ENCODE measurements at regions not wholly inside any gene's neighbourhood (a gene's known extent, or its start where the extent isn't known, plus 50 kb on each side); places are given as distances from the start of the nearest gene placed in this dataset.

DNA sequence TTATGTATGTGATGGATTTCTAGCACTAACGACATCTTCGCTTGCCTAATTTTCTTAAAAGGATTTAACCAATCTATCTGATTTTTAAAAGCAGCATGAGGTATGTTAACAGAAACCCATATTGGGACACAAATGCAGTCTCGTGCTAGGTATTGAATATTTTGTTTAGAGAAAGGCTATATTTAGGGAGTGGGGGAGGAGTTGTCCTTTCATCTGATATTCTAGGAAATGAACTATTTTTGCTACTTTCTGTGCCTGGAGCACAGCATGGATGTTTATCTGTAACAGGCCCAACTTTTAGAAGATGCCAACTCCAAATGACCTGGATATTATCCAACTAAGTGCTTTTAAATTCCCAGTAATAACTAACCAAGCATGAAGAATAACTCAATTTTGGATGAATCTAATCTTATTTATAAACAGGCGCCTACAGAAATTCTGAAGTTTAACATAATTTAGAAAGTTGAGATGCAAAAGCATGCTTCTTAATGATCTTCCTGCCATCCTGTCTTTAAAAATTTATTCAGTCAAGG, 317.1 kb upstream of the CHD6 start:
- H3K27me3 Mint-ChIP-seq (ENCODE audit: insufficient read depth, low read depth, poor library complexity) = no peaks in the 10 kb centered on the region
- H3K4me3 Mint-ChIP-seq = no peak overlapping the region
- Histone ChIP-seq H3K9me2 (ENCODE audit: insufficient read depth) (no peaks in the 10 kb centered on the region), H3K36me3 (ENCODE audit: insufficient read depth) (no peaks in the 10 kb centered on the region), H2AFZ (no peak overlapping the region), H3K4me3 (no peak overlapping the region), H3K79me2 (replicated peaks; ENCODE audit: insufficient read depth) (no peaks in the 10 kb centered on the region), H3K27ac (ENCODE audit: low read depth) (no peak overlapping the region), H3F3A (replicated peaks; ENCODE audit: low read depth) (no peaks in the 10 kb centered on the region), H3K4me1 (ENCODE audit: insufficient read depth) (no peaks in the 10 kb centered on the region), H3K4me2 (no peak overlapping the region), H4K20me1 (replicated peaks; ENCODE audit: insufficient read depth) (no peaks in the 10 kb centered on the region), H3K27me3 (ENCODE audit: insufficient read depth) (no peaks in the 10 kb centered on the region)
- ATAC-seq (no peak), DNase-seq (ENCODE audit: low spot score) (no peak)
- no peak overlapping the region for H3K27ac Mint-ChIP-seq
- H3K36me3 Mint-ChIP-seq (ENCODE audit: low read depth) = peaks cover 16% of the 10 kb centered on the region
- TF ChIP-seq NANOG (IDR thresholded peaks at IDR 0.05; ENCODE audit: borderline replicate concordance) (no peak), JUNB (IDR thresholded peaks at IDR 0.05; ENCODE audit: unreplicated experiment) (no peak), ZNF331 (CRISPR knock-in tag; IDR thresholded peaks at IDR 0.05; ENCODE audit: low read depth) (no peak), POLR2AphosphoS5 (IDR thresholded peaks at IDR 0.05; ENCODE audit: low read depth) (no peak), EZH2phosphoT487 (IDR thresholded peaks at IDR 0.05; ENCODE audit: unreplicated experiment) (no peak), CREB1 (CRISPR knock-in tag; IDR thresholded peaks at IDR 0.05; ENCODE audit: low read depth) (no peak), STAT1 (IDR thresholded peaks at IDR 0.05; ENCODE audit: unreplicated experiment) (no peak), ZNF114 (CRISPR knock-in tag; IDR thresholded peaks at IDR 0.05) (no peak)
- TF ChIP-seq, protein P1, sequence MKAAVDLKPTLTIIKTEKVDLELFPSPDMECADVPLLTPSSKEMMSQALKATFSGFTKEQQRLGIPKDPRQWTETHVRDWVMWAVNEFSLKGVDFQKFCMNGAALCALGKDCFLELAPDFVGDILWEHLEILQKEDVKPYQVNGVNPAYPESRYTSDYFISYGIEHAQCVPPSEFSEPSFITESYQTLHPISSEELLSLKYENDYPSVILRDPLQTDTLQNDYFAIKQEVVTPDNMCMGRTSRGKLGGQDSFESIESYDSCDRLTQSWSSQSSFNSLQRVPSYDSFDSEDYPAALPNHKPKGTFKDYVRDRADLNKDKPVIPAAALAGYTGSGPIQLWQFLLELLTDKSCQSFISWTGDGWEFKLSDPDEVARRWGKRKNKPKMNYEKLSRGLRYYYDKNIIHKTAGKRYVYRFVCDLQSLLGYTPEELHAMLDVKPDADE (IDR thresholded peaks at IDR 0.05) = no peak
- TF ChIP-seq, protein P2, sequence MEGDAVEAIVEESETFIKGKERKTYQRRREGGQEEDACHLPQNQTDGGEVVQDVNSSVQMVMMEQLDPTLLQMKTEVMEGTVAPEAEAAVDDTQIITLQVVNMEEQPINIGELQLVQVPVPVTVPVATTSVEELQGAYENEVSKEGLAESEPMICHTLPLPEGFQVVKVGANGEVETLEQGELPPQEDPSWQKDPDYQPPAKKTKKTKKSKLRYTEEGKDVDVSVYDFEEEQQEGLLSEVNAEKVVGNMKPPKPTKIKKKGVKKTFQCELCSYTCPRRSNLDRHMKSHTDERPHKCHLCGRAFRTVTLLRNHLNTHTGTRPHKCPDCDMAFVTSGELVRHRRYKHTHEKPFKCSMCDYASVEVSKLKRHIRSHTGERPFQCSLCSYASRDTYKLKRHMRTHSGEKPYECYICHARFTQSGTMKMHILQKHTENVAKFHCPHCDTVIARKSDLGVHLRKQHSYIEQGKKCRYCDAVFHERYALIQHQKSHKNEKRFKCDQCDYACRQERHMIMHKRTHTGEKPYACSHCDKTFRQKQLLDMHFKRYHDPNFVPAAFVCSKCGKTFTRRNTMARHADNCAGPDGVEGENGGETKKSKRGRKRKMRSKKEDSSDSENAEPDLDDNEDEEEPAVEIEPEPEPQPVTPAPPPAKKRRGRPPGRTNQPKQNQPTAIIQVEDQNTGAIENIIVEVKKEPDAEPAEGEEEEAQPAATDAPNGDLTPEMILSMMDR (conservative IDR thresholded peaks at IDR 0.05; ENCODE audit: low read depth in 2 of 2) = no peak
- TF ChIP-seq, protein P3, sequence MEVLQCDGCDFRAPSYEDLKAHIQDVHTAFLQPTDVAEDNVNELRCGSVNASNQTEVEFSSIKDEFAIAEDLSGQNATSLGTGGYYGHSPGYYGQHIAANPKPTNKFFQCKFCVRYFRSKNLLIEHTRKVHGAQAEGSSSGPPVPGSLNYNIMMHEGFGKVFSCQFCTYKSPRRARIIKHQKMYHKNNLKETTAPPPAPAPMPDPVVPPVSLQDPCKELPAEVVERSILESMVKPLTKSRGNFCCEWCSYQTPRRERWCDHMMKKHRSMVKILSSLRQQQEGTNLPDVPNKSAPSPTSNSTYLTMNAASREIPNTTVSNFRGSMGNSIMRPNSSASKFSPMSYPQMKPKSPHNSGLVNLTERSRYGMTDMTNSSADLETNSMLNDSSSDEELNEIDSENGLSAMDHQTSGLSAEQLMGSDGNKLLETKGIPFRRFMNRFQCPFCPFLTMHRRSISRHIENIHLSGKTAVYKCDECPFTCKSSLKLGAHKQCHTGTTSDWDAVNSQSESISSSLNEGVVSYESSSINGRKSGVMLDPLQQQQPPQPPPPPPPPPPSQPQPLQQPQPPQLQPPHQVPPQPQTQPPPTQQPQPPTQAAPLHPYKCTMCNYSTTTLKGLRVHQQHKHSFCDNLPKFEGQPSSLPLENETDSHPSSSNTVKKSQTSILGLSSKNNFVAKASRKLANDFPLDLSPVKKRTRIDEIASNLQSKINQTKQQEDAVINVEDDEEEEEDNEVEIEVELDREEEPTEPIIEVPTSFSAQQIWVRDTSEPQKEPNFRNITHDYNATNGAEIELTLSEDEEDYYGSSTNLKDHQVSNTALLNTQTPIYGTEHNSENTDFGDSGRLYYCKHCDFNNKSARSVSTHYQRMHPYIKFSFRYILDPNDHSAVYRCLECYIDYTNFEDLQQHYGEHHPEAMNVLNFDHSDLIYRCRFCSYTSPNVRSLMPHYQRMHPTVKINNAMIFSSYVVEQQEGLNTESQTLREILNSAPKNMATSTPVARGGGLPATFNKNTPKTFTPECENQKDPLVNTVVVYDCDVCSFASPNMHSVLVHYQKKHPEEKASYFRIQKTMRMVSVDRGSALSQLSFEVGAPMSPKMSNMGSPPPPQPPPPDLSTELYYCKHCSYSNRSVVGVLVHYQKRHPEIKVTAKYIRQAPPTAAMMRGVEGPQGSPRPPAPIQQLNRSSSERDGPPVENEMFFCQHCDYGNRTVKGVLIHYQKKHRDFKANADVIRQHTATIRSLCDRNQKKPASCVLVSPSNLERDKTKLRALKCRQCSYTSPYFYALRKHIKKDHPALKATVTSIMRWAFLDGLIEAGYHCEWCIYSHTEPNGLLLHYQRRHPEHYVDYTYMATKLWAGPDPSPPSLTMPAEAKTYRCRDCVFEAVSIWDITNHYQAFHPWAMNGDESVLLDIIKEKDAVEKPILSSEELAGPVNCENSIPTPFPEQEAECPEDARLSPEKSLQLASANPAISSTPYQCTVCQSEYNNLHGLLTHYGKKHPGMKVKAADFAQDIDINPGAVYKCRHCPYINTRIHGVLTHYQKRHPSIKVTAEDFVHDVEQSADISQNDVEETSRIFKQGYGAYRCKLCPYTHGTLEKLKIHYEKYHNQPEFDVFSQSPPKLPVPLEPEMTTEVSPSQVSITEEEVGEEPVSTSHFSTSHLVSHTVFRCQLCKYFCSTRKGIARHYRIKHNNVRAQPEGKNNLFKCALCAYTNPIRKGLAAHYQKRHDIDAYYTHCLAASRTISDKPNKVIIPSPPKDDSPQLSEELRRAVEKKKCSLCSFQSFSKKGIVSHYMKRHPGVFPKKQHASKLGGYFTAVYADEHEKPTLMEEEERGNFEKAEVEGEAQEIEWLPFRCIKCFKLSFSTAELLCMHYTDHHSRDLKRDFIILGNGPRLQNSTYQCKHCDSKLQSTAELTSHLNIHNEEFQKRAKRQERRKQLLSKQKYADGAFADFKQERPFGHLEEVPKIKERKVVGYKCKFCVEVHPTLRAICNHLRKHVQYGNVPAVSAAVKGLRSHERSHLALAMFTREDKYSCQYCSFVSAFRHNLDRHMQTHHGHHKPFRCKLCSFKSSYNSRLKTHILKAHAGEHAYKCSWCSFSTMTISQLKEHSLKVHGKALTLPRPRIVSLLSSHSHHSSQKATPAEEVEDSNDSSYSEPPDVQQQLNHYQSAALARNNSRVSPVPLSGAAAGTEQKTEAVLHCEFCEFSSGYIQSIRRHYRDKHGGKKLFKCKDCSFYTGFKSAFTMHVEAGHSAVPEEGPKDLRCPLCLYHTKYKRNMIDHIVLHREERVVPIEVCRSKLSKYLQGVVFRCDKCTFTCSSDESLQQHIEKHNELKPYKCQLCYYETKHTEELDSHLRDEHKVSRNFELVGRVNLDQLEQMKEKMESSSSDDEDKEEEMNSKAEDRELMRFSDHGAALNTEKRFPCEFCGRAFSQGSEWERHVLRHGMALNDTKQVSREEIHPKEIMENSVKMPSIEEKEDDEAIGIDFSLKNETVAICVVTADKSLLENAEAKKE (CRISPR knock-in tag; IDR thresholded peaks at IDR 0.05) = no peak
- H3K9me3 Mint-ChIP-seq = peaks cover 97% of the 10 kb centered on the region
- no peaks in the 10 kb centered on the region for H3K4me1 Mint-ChIP-seq
